ENCODE measurements at regions not wholly inside any gene's neighbourhood (a gene's known extent, or its start where the extent isn't known, plus 50 kb on each side); places are given as distances from the start of the nearest gene placed in this dataset.

- intact Hi-C loops (cut with micrococcal nuclease; ENCODE audit: unreplicated experiment), result no loop called here
Observed at GRCh38 chr2:118292991-118293390, 204.7 kb downstream of the INSIG2 start.

DNA sequence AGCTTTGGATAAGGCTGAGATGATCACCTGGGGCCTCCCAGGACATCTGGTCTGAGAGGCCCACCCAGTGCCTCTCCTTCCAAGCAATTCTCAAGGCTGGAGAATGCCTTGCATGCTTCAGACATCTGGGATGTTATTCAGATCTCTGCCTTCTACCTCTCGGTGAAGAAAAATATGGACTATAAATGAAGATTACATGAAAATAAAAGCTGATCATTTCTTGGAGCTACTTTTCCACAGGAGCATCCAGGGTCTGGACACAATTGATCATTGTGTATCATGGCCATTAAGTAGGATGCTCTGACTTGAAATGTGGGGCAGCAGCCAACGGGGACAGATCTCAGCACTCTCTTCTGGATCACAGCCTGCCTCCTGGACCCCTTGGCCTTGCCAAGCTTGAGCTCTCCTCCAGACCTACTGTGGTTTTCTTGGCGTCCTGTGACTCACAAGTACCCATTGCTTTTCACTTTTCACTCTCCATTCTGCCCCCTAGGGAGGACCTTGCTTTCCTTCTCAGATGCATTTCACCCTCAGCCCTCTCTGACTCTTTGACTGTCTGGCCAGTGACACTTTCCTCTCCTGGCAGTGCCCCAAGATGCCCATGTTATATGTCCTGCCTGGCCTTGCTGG is 203.1 kb downstream of the INSIG2 start:
- TF ChIP-seq, protein P1, sequence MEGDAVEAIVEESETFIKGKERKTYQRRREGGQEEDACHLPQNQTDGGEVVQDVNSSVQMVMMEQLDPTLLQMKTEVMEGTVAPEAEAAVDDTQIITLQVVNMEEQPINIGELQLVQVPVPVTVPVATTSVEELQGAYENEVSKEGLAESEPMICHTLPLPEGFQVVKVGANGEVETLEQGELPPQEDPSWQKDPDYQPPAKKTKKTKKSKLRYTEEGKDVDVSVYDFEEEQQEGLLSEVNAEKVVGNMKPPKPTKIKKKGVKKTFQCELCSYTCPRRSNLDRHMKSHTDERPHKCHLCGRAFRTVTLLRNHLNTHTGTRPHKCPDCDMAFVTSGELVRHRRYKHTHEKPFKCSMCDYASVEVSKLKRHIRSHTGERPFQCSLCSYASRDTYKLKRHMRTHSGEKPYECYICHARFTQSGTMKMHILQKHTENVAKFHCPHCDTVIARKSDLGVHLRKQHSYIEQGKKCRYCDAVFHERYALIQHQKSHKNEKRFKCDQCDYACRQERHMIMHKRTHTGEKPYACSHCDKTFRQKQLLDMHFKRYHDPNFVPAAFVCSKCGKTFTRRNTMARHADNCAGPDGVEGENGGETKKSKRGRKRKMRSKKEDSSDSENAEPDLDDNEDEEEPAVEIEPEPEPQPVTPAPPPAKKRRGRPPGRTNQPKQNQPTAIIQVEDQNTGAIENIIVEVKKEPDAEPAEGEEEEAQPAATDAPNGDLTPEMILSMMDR (conservative IDR thresholded peaks at IDR 0.05; ENCODE audit: low read depth, low read length), result no peak
- no peak for TF ChIP-seq EZH2 (IDR thresholded peaks at IDR 0.05; ENCODE audit: borderline replicate concordance, low read depth, low read length, poor library complexity, severe bottlenecking)
- H3K9me3 ChIP-seq (ENCODE audit: low read depth, low read length, poor library complexity, severe bottlenecking), result no peaks in the 10 kb centered on the region
- H3K27ac ChIP-seq (ENCODE audit: low read depth, low read length, poor library complexity, severe bottlenecking), result no peak overlapping the region
- no peak overlapping the region for H3K4me3 ChIP-seq (ENCODE audit: low read depth, low read length, poor library complexity, severe bottlenecking)
- no peaks in the 10 kb centered on the region for H3K27me3 ChIP-seq (replicated peaks; ENCODE audit: insufficient read depth, low read depth, low read length, poor library complexity)
- no peaks in the 10 kb centered on the region for H3K4me1 ChIP-seq (ENCODE audit: insufficient read depth, low read length, poor library complexity, severe bottlenecking)
- ChIA-PET POLR2A (ENCODE audit: low non-redundant PET) (no interaction called here), CTCF (no interaction called here)
- DNase-seq (ENCODE audit: low spot score), result no peak
- intact Hi-C loops (cut with micrococcal nuclease; ENCODE audit: unreplicated experiment), result no loop called here
- no TSS peak for BruUV-seq (replicated peaks)
- H3K36me3 ChIP-seq (ENCODE audit: insufficient read depth, low read length, poor library complexity, severe bottlenecking), result no peaks in the 10 kb centered on the region

More at GRCh38 chr2:118292991-118293390, 204.7 kb downstream of the INSIG2 start:
- POLR2A ChIA-PET (ENCODE audit: low non-redundant PET), result no interaction called here
- no peak for DNase-seq (ENCODE audit: low spot score)
- H3K27me3 ChIP-seq (replicated peaks; ENCODE audit: insufficient read depth, low read depth, low read length, poor library complexity), result no peaks in the 10 kb centered on the region
- H3K4me3 ChIP-seq (ENCODE audit: low read depth, low read length, poor library complexity, severe bottlenecking), result no peak overlapping the region
- no peaks in the 10 kb centered on the region for H3K9me3 ChIP-seq (ENCODE audit: low read depth, low read length, poor library complexity, severe bottlenecking)
- no peaks in the 10 kb centered on the region for H3K4me1 ChIP-seq (ENCODE audit: insufficient read depth, low read length, poor library complexity, severe bottlenecking)
- no peaks in the 10 kb centered on the region for H3K36me3 ChIP-seq (ENCODE audit: insufficient read depth, low read length, poor library complexity, severe bottlenecking)
- H3K27ac ChIP-seq (ENCODE audit: low read depth, low read length, poor library complexity, severe bottlenecking), result no peak overlapping the region
- TF ChIP-seq, protein P1 (conservative IDR thresholded peaks at IDR 0.05; ENCODE audit: low read depth, low read length), result no peak
- TF ChIP-seq EZH2 (IDR thresholded peaks at IDR 0.05; ENCODE audit: borderline replicate concordance, low read depth, low read length, poor library complexity, severe bottlenecking), result no peak
- CTCF ChIA-PET, result no interaction called here
- BruUV-seq (replicated peaks), result no TSS peak

DNA sequence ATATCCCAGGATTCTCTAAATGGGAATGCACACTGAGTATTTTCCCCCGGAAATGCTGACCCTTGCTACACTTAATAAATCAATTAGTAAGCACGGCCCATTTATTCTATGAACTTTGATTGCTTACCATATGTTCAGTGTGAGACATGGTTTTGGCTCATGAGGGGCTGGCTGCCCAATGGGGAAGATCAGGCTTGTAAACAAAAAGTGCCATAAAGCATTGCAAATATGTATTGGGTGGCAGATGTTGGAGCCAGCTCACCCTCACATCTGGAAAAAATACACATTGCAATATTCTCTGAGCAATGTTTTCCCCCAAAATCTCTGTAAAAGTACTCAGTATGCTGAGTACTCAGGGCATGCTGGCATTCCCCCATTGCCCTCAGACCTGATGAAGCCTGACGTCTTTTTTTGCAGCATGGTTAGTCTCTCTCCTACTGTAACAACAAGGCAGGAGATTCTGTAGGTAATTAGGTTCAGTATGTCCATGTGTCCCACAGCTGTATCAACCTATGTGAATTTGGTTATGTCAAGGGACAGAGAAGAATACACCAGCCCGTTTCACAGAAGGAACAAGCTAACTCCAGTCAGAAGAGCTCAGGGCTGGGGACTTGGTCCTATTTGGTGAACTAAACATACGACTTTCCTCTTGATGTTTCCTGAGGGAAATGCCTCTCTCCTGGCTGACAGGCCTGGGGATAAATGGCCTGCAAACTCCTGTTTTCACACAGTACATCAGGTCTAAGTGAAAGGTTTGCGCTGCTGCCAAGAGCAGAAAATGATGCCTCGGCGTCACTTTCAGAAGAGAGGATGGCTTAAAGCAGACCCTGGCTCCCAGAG is 202.4 kb downstream of the INSIG2 start:
- BruUV-seq (replicated peaks), result no TSS peak
- TF ChIP-seq EZH2 (IDR thresholded peaks at IDR 0.05; ENCODE audit: borderline replicate concordance, low read depth, low read length, poor library complexity, severe bottlenecking), result no peak
- TF ChIP-seq, protein P1 (conservative IDR thresholded peaks at IDR 0.05; ENCODE audit: low read depth, low read length), result no peak
- DNase-seq (ENCODE audit: low spot score), result no peak
- Histone ChIP-seq H3K9me3 (ENCODE audit: low read depth, low read length, poor library complexity, severe bottlenecking) (no peaks in the 10 kb centered on the region), H3K4me1 (ENCODE audit: insufficient read depth, low read length, poor library complexity, severe bottlenecking) (no peaks in the 10 kb centered on the region), H3K36me3 (ENCODE audit: insufficient read depth, low read length, poor library complexity, severe bottlenecking) (no peaks in the 10 kb centered on the region), H3K27ac (ENCODE audit: low read depth, low read length, poor library complexity, severe bottlenecking) (no peak overlapping the region), H3K4me3 (ENCODE audit: low read depth, low read length, poor library complexity, severe bottlenecking) (no peak overlapping the region), H3K27me3 (replicated peaks; ENCODE audit: insufficient read depth, low read depth, low read length, poor library complexity) (no peaks in the 10 kb centered on the region)
- CTCF ChIA-PET, result no interaction called here
- POLR2A ChIA-PET (ENCODE audit: low non-redundant PET), result no interaction called here
- intact Hi-C loops (cut with micrococcal nuclease; ENCODE audit: unreplicated experiment), result no loop called here

Measured in A673 (cell line).